ENCODE measurements at regions not wholly inside any gene's neighbourhood (a gene's known extent, or its start where the extent isn't known, plus 50 kb on each side); places are given as distances from the start of the nearest gene placed in this dataset.

DNA sequence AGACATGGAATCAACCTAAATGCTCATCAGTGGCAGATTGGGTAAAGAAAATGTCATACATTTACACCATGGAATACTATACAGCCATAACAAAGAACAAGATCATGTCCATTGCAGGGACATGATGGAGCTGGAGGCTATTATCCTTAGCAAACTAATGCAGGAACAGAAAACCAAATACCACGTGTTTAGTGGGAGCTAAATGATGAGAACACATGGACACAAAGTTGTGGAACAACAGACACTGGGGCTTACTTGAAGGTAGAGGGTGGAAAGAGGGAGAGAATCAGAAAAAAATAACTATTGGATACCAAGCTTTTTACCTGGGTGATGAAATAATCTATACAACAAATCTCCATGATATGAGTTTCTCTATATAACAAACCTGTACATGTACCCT lies 701.3 kb downstream of the TBC1D32 start:
- H3K4me3 ChIP-seq (ENCODE audit: low read depth, low read length), result no peak overlapping the region
- TF ChIP-seq, protein P1, sequence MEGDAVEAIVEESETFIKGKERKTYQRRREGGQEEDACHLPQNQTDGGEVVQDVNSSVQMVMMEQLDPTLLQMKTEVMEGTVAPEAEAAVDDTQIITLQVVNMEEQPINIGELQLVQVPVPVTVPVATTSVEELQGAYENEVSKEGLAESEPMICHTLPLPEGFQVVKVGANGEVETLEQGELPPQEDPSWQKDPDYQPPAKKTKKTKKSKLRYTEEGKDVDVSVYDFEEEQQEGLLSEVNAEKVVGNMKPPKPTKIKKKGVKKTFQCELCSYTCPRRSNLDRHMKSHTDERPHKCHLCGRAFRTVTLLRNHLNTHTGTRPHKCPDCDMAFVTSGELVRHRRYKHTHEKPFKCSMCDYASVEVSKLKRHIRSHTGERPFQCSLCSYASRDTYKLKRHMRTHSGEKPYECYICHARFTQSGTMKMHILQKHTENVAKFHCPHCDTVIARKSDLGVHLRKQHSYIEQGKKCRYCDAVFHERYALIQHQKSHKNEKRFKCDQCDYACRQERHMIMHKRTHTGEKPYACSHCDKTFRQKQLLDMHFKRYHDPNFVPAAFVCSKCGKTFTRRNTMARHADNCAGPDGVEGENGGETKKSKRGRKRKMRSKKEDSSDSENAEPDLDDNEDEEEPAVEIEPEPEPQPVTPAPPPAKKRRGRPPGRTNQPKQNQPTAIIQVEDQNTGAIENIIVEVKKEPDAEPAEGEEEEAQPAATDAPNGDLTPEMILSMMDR (IDR thresholded peaks at IDR 0.05; ENCODE audit: insufficient read depth, low read depth, low read length), result no peak
- DNase-seq (ENCODE audit: low read depth), result no peak

DNA sequence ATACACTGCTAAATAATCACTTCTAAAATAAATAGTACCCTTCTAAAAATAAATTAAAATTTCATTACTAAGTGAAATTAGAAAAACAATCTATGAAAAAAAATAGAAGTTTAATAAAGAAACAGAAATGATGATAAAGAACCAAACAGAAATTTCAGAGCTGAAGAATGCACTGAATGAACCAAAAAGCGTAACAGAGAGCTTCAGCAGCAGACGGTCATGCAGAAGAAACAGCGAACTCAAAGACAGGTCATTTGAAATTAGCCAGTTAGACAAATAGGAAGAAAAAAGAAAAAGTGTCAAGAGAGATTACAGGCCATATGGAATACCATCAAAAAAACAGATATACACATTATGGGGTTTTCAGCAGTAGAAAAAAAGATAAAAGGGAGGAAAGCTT lies 706.7 kb downstream of the TBC1D32 start:
- TF ChIP-seq, protein P1 (IDR thresholded peaks at IDR 0.05; ENCODE audit: insufficient read depth, low read depth, low read length), result no peak
- no peak for DNase-seq (ENCODE audit: low read depth)
- H3K4me3 ChIP-seq (ENCODE audit: low read depth, low read length), result no peak overlapping the region

DNA sequence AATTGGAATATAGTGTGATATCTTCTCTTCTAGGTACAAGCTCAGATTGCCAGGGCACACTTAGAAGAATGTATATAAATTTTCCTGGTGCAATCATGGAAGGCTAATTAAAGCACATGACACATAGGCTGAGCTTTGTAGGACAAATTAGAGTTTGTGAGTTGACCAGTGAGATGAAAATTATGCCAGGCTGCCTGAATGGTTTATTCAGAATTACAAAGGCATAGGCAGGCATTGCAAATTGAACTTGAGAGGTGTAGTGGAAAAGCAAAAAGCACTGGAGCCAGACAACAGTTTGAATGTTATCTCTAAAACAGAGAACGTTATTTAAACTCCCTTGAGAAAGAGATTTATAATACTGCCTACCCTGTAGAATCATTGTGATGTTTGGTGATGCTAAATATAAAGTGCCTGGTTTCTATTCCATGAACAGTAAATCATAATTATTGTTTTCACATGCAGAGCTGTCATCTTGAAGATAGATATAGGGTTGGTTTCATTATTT lies 712.1 kb downstream of the TBC1D32 start:
- no peak for DNase-seq (ENCODE audit: low read depth)
- H3K4me3 ChIP-seq (ENCODE audit: low read depth, low read length), result no peak overlapping the region
- TF ChIP-seq, protein P1 (IDR thresholded peaks at IDR 0.05; ENCODE audit: insufficient read depth, low read depth, low read length), result no peak

DNA sequence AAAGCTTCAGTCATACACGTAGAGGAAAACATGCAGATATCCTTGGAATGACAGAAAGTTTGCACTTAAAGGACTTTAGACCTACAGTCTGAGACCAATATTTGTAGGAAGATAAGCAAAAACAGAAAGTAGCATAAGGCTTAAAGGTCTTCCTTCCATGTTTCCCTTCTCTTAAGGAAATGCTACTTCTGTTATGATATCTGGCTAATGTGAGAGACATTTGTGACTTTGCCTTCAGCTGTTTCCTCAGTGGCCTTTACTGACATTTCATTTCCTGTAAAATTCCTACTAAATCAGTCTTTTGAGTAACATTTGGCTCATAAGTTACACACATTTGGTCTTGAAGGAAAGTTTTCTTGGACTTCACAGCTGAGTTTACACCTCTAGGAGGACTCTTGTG lies 713.4 kb downstream of the TBC1D32 start:
- no peak overlapping the region for H3K4me3 ChIP-seq (ENCODE audit: low read depth, low read length)
- DNase-seq (ENCODE audit: low read depth), result no peak
- TF ChIP-seq, protein P1 (IDR thresholded peaks at IDR 0.05; ENCODE audit: insufficient read depth, low read depth, low read length), result no peak

DNA sequence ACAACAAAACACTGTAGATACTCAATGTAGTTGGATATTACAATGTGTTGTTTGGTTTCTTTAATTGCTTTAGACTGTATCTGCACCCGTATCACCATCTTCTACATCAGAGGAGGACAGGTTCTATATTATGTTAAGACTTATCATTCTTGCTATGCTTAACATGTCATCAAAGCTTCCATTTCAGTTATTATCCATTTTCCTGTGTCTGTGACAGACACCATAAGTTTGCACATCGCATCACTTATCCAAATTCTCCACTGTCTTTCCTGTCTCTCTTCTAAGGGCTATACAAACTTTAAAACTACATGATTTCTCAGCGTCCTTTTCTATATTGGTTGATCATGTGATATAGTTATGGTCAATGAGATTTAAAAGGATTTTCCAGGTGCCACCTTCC lies 719.0 kb downstream of the TBC1D32 start:
- TF ChIP-seq, protein P1 (IDR thresholded peaks at IDR 0.05; ENCODE audit: insufficient read depth, low read depth, low read length), result no peak
- no peak overlapping the region for H3K4me3 ChIP-seq (ENCODE audit: low read depth, low read length)
- DNase-seq (ENCODE audit: low read depth), result no peak

DNA sequence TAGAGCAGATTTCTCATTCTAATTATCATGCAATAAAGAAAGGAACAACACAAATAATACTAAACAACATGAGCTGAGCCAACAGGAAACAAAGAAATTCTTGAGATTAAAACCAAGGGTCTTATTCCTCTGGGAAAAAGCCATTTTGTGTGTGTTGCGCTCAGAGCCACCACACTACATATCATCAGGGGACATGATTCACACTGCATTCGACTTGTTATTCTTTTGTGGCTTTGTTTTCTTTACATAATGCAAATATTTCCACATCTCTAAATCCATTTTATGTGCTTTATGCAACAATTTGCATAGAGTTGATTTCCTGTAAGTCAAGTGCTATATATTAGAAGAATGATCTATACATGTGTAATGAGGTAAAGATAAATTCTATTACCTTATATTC lies 719.6 kb downstream of the TBC1D32 start:
- DNase-seq (ENCODE audit: low read depth), result no peak
- no peak overlapping the region for H3K4me3 ChIP-seq (ENCODE audit: low read depth, low read length)
- TF ChIP-seq, protein P1 (IDR thresholded peaks at IDR 0.05; ENCODE audit: insufficient read depth, low read depth, low read length), result no peak

DNA sequence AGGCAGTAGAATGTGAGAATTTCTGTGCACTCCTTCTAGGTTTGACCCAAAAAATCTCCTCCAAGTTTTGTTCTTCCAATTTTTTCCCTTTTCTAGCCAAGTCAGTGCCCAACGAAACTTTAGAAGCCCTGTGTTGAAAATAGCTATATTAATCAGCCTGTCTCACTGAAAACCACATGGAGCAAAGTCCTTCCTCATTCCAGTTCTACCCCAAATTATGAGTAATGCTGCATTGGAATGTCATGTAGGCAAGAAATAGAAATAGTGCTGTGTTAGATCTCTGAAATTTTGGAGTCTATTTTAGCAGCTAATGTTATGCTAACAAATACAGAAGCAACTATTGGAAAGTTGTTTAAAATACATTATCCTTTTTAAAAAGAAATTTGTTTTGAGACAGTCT lies 725.5 kb downstream of the TBC1D32 start:
- no peak for DNase-seq (ENCODE audit: low read depth)
- TF ChIP-seq, protein P1 (IDR thresholded peaks at IDR 0.05; ENCODE audit: insufficient read depth, low read depth, low read length), result no peak
- no peak overlapping the region for H3K4me3 ChIP-seq (ENCODE audit: low read depth, low read length)
